GM21360 (cell line): ENCODE measurements at regions not wholly inside any gene's neighbourhood (a gene's known extent, or its start where the extent isn't known, plus 50 kb on each side); places are given as distances from the start of the nearest gene placed in this dataset.

ENCODE experiments used
- ATAC-seq: cut with Tn5 transposase; IDR thresholded peaks from one replicate; pipeline ENCODE4 v1.9.1; 2021; ENCODE audit warnings: mild to moderate bottlenecking, moderate library complexity; ENCODE audit not compliant: unreplicated experiment

DNA sequence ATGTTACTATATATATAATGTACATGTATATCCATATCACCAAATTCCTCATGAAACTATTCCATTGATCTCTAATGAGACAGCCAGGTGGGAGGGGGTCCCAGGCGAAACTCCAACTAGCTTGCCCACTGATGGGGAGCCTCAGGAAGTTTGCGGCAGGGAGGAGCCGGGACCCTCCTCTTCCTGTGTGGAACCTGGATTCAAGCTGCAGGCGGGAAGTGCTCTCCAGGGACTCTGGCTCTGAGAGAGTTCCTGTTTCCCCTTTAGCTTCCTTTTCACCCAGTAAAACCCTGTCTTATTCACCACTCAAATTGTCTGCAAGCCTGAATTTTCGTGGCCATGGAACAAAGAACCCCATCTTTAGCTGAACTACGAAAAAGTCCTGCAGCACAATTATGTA lies 152.2 kb downstream of the OPN5 start:
- no peak for ATAC-seq

DNA sequence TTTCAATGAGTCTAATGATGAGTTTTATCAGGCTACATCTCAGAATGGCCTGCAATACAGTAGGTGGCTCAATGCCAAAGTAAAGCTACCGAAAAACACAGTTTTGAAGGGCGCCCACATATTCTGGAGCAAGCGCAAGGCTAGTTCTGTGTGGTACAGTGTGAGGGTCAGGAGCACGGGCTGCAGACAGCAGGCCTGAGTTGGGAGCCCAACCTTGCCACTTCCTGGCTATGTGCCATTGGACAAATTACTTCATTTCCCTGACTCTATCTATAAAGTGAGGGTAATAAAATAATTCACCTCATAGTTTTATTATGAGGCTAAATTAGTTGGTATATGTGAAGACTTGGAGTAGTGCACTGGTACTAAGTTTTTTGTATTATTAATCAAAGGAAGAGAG lies 150.7 kb downstream of the OPN5 start:
- ATAC-seq, result no peak

DNA sequence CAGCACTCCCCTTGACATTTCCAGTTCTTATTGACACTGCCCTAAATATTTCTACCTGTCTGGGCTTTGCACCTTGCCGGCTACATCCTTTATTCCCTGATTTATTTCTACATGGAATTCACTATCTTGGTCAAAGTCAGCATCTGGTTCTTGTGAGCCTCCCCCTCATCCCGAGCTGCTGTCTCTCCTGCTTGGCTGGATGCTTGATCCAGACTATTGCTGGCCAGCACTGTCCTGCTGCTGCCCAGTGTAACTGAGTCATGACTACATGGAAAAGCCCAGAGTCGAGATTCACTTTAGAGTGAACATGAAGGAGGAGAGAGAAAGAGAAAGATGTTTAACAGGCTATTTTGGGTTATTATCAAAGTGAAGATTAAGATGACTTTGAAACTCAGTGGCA lies 142.2 kb downstream of the OPN5 start:
- no peak for ATAC-seq

DNA sequence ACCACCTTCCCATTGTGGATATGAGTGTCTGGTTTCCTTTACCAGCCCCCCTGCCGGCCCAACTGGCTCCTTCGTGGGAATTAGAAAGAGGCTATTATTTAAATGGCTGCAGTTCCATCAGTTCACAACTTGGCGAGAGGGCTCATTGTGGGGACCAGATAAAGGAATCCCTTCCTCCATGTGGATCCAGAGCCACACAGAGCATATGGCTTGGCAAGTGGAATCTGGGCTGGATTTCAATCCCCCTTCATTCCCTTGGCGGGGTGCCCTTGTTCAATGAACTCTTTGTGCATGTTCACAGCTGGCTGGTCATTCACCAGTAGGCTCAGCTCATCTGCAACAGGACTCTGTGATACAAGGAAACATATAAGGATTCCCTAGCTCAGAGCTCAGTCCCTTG lies 140.6 kb downstream of the OPN5 start:
- ATAC-seq, result no peak

DNA sequence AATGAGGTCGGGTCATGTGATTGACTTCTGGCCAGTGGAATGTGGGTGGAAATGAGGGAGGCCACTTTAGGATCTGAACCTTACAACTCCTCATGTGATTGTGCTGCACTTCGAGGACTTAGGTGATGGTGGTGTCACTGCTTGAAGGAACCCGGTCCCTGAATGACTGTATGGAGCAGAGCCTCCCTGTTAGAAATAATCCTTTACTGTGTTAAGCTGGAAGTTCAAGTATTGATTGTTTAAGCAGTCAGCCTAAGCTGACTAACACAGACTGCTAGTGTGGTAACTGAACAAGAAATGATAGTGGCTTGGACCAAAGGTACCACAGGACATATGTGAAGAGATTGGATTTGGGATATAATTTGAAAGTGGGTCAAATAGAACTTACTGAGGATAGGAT lies 138.0 kb downstream of the OPN5 start:
- ATAC-seq, result no peak

DNA sequence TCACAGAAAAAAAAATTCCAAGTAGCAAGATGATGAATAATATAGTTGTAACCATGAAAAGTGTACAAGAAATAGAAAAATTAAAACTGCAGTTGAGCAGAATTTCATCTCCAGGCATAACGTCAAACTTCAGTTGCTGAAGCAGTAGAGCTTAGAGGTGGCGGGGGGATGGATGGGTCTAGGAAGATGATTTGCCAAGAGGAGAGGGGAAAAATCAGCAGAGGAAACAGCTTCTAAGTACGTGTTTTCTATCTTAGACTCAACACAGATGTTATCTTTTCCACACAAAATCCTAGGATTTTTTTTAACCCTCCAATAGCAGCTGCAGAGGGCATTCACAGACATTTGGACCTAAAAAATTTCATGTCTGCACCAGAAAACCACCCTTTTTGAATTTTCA lies 136.0 kb downstream of the OPN5 start:
- no peak for ATAC-seq

DNA sequence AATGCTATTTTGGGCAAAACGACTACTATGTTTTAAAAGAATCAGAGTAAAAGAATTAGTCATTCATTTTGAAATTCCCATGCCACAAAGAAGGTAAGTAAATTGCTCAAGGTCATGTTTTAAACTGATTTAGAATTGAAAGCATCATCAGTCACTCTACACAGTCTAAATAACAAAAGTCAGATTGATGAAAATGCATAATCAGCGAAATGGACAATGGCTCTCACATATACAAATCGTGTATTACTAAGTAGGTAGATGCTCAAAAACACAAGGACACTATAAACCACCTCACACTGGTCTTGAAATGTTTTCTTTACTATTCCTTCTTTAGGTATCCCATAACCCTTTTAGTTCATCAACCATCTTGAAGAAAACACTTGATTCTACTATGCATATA lies 135.4 kb downstream of the OPN5 start:
- ATAC-seq, result no peak

DNA sequence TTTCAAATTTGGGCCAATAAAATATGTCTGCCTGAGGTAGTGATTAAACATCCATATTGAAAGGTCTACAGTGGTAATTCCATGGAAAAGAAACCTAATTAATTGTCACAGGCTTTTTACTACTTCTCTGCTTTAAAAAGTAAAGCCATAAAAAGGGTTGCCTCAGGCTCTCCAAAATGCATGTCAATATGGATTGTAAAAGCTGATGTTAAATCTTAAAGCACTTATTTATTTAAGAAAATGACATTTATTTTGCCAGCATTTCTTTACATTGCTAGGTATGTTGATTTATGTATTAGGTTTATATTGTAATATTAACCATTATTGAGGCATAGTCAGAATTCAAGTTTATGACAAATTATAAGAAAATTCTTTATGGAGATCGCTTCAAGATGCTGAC lies 133.2 kb downstream of the OPN5 start:
- ATAC-seq, result no peak

DNA sequence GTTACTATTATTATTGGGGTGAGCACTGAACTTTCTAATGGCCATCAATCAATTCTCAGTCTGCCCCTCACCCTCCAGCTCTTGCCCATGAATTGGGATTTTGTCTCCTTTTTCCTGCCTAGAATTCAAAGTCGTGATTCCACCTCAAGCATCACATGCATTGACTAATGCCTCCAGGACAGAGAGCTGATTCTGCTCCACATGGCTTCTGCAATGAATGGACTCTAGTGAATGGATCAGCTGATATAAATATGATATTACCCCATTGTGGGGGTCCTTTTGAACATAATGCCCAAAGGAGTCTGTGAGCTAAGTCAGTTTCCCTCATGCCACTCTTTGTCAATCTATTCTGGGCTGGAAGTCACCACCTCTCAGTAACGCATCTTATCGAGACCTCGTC lies 126.4 kb downstream of the OPN5 start:
- ATAC-seq, result no peak

DNA sequence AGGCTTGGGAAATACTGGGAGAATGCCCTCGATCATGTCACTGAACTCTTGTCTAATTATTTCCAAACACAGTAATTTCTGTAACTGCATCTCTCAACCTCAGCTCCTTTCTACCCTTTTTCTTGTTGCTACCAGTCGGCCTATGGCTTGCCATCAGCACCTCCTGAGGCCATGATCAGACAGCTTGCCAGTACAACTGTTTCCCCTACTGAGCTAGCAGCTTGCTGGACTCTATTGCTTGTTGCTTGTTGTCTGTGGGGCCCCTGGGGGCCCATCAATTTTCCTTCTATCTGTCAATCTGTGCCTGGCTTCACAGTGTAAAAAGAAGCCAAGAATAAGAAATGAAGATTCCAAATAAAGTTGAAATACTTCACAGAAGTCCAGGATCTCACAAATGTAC lies 123.9 kb downstream of the OPN5 start:
- no peak for ATAC-seq

DNA sequence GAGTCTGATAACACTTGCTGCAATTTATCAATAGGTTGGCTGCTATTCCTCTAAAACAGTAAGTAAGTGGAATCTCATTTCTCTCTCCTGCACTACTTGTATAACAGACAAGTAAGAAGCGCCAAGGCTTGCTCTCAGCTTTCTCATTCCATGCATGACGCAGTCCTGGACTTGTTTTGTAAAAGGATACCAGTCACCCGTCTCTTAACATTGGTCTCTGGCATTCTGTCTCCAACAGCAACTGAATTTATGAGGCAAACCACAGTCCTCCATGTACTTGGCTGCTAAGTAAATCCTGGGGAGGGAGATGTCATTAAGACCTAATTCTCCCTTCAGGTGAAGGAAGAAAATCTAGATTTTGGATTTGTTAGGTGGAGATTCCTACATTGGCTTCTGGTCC lies 115.4 kb downstream of the OPN5 start:
- ATAC-seq, result no peak

DNA sequence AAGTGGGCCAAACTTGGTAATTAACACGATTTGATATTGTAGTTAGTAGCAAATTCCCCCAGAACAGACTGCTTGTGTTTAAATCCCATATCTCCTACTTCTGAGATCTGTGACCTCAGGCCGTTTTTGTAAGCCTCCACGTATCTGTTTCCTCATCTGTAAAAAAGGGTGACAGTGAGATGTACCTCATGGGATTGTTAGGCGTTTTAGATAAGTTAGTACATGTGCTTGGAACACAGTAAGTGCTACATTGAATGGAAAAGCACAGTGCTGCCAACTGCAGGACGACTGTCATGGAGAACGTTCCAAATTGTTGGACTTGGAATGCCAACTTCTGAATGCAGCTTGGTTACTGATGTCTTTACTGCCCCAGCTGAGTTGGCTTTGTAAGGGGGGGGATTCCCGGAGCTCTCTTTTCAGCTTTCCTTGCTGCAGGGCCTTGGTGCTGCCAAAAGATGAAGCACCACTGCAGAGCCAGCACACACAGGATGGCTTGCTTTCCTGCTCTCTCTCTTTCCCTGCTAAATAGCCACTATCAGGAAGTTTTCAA lies 108.6 kb downstream of the OPN5 start:
- no peak for ATAC-seq

DNA sequence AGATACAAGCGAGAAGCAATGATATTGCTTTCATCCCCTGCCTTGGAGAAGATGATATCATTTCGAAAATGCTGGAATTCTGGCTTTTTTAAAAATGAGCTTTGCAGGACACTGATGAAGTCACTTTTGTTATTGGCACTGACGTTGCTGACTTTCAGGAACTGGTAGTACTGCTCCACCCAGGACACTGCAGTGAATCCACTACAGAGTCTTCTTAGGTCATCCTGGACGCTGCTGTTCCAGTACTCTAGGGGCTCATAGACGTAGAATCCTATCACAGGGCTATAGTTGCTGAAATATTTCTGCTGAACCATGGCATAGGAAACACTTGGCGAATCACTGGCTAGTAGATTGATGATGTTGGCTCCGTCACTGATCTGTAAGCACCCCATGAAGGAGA lies 97.2 kb downstream of the OPN5 start:
- ATAC-seq, result no peak
